GM18861 (cell line): ENCODE measurements at regions not wholly inside any gene's neighbourhood (a gene's known extent, or its start where the extent isn't known, plus 50 kb on each side); places are given as distances from the start of the nearest gene placed in this dataset.

ENCODE experiments used
- ATAC-seq: cut with Tn5 transposase; IDR thresholded peaks from one replicate; pipeline ENCODE4 v1.9.1; 2021; ENCODE audit not compliant: unreplicated experiment

GRCh38 chrX:145630806-145631435 is 186.7 kb upstream of the SLITRK2 start:
- ATAC-seq = no peak

GRCh38 chrX:145631461-145631951 is 186.1 kb upstream of the SLITRK2 start:
- ATAC-seq = no peak

GRCh38 chrX:145654486-145654885 is 163.1 kb upstream of the SLITRK2 start:
- no peak for ATAC-seq

GRCh38 chrX:145673841-145674240 is 143.8 kb upstream of the SLITRK2 start:
- ATAC-seq = no peak

GRCh38 chrX:145677109-145677817 is 140.4 kb upstream of the SLITRK2 start:
- ATAC-seq = no peak

- ATAC-seq = no peak
These were observed 134.9 kb upstream of the SLITRK2 start for GRCh38 chrX:145682518-145683298.

GRCh38 chrX:145687146-145687545 is 130.5 kb upstream of the SLITRK2 start:
- ATAC-seq = no peak

GRCh38 chrX:145687707-145688106 is 129.9 kb upstream of the SLITRK2 start:
- ATAC-seq = no peak

- ATAC-seq = no peak
These were observed 123.6 kb upstream of the SLITRK2 start for GRCh38 chrX:145694048-145694447.

GRCh38 chrX:145715641-145716138 is 101.9 kb upstream of the SLITRK2 start:
- no peak for ATAC-seq

- ATAC-seq = no peak
These were observed 101.4 kb upstream of the SLITRK2 start for GRCh38 chrX:145716226-145716625.

- no peak for ATAC-seq
These were observed 90.2 kb upstream of the SLITRK2 start for GRCh38 chrX:145727476-145727875.

GRCh38 chrX:145729635-145730034 is 88.0 kb upstream of the SLITRK2 start:
- ATAC-seq = no peak

- no peak for ATAC-seq
These were observed 82.6 kb upstream of the SLITRK2 start for GRCh38 chrX:145735036-145735435.

GRCh38 chrX:145751943-145752342 is 65.7 kb upstream of the SLITRK2 start:
- ATAC-seq = no peak
